HCT116 (cell line): ENCODE measurements at regions not wholly inside any gene's neighbourhood (a gene's known extent, or its start where the extent isn't known, plus 50 kb on each side); places are given as distances from the start of the nearest gene placed in this dataset.

Source experiments
- ATAC-seq: fragments of 200-7000 bp; cut with Tn5 transposase; 2 replicates; pipeline ENCODE4 v1.9.1; 2020; ENCODE audit warnings: mild to moderate bottlenecking, moderate library complexity
- BruUV-seq: library from RNA; stranded (reverse); fragments of 400-500 nt; replicated peaks from 2 replicates; lab custom pipeline; 2021; lab: Mats Ljungman, UMichigan
- CTCF ChIA-PET: fragments of 300-600 bp; sonication (Branson Sonifier 250); formaldehyde crosslinking; loops from one replicate; lab custom pipeline; 2021; ENCODE audit warnings: antibody characterized with exemption; lab: Charles Lee
- POLR2A ChIA-PET: fragments of 300-600, 350-600 bp; sonication (Branson Sonifier 250); formaldehyde crosslinking; loops from one replicate; lab custom pipeline; 2021; ENCODE audit warnings: antibody characterized with exemption; lab: Charles Lee
- RAD21 ChIA-PET, 2 experiments: fragments of 300-600 bp; sonication (Branson Sonifier 250); formaldehyde crosslinking; loops; one replicate each; lab custom pipeline; 2023; ENCODE audit warnings: low total read pairs in 2 of 2; ENCODE audit not compliant: uncharacterized antibody in 2 of 2, unreplicated experiment in 2 of 2, low non-redundant PET in 1 of 2; lab: Charles Lee
- DNase-seq: peaks from one replicate; pipeline ENCODE4 v3.0.0-alpha.2; 2010; ENCODE audit warnings: low read depth, low spot score
- H2AFZ ChIP-seq: fragments of 200-600 bp; shearing (Covaris generic), sonication (generic); 2 replicates; pipeline ENCODE4 v1.6.1; 2017; ENCODE audit warnings: low read depth, mixed run types, mixed read lengths, antibody characterized with exemption, low read length; ENCODE audit not compliant: poor library complexity, severe bottlenecking
- H3K27ac ChIP-seq: 2 replicates; pipeline ENCODE4 v1.5.1; 2012; ENCODE audit warnings: low read depth, low read length
- H3K27me3 ChIP-seq: fragments of 200-600 bp; sonication (generic); 2 replicates; pipeline ENCODE4 v1.6.1; 2016; ENCODE audit warnings: mixed run types, low read length, mixed read lengths; ENCODE audit not compliant: insufficient read depth
- H3K36me3 ChIP-seq, 2 experiments: fragments of 200-500 bp in 1 of 2; fragments of 200-600 bp in 1 of 2; sonication (Bioruptor generic) in 1 of 2; sonication (generic) in 1 of 2; 2 replicates each; pipeline versions ENCODE4 v1.5.1 to v1.6.1; 2014 to 2016; ENCODE audit warnings: low read length in 2 of 2, inconsistent platforms in 1 of 2, mixed read lengths in 1 of 2, mixed run types in 1 of 2; ENCODE audit not compliant: insufficient read depth in 2 of 2, control insufficient read depth in 1 of 2
- H3K4me1 ChIP-seq, 2 experiments: fragments of 200-600 bp in 1 of 2; sonication (generic) in 1 of 2; 2 replicates each; pipeline versions ENCODE4 v1.5.1 to v1.6.1; 2012 to 2017; ENCODE audit warnings: low read length in 2 of 2, inconsistent platforms in 1 of 2, mild to moderate bottlenecking in 1 of 2, mixed read lengths in 1 of 2, mixed run types in 1 of 2, moderate library complexity in 1 of 2; ENCODE audit not compliant: insufficient read depth in 2 of 2, control insufficient read depth in 1 of 2
- H3K4me2 ChIP-seq: fragments of 200-600 bp; sonication (generic); 2 replicates; pipeline ENCODE4 v1.6.1; 2017; ENCODE audit warnings: mixed run types, low read length, mixed read lengths
- H3K4me3 ChIP-seq, 2 experiments: fragments of 200-600 bp in 1 of 2; sonication (generic) in 1 of 2; replicated peaks in 1 of 2; 2 replicates each; pipeline ENCODE4 v1.5.1; 2011 to 2016; ENCODE audit warnings: low read length in 2 of 2, control low read depth in 1 of 2, low read depth in 1 of 2, mild to moderate bottlenecking in 1 of 2, mixed read lengths in 1 of 2, mixed run types in 1 of 2
- H3K79me2 ChIP-seq: fragments of 200-600 bp; sonication (generic); 2 replicates; pipeline ENCODE4 v1.6.1; 2017; ENCODE audit warnings: mild to moderate bottlenecking, mixed run types, low read length, moderate library complexity, mixed read lengths; ENCODE audit not compliant: insufficient read depth
- H3K9ac ChIP-seq: fragments of 200-600 bp; sonication (generic); 2 replicates; pipeline ENCODE4 v1.6.1; 2016; ENCODE audit warnings: low read length, mixed read lengths
- H3K9me2 ChIP-seq: fragments of 200-600 bp; sonication (generic), shearing (Covaris generic); 2 replicates; pipeline ENCODE4 v1.6.1; 2017; ENCODE audit warnings: mixed run types, mild to moderate bottlenecking, moderate library complexity; ENCODE audit not compliant: insufficient read depth
- H3K9me3 ChIP-seq, 2 experiments: fragments of 200-500 bp in 1 of 2; fragments of 200-600 bp in 1 of 2; sonication (Bioruptor generic) in 1 of 2; sonication (generic) in 1 of 2; 2 replicates each; pipeline ENCODE4 v1.6.1; 2014 to 2017; ENCODE audit warnings: low read length in 2 of 2, mixed read lengths in 2 of 2, inconsistent platforms in 1 of 2, low read depth in 1 of 2, mild to moderate bottlenecking in 1 of 2, mixed run types in 1 of 2, moderate library complexity in 1 of 2; ENCODE audit not compliant: control insufficient read depth in 1 of 2, insufficient read depth in 1 of 2
- H4K20me1 ChIP-seq: fragments of 200-600 bp; sonication (generic), shearing (Covaris generic); 2 replicates; pipeline ENCODE4 v1.6.1; 2017; ENCODE audit warnings: mixed run types, mild to moderate bottlenecking, moderate library complexity; ENCODE audit not compliant: insufficient read depth
- CBX3 ChIP-seq: IDR thresholded peaks from 2 replicates; pipeline ENCODE4 v1.6.1; 2012; ENCODE audit warnings: low read depth
- CEBPB ChIP-seq: IDR thresholded peaks from 2 replicates; pipeline ENCODE4 v1.6.1; 2012; ENCODE audit warnings: low read depth
- EGR1 ChIP-seq: IDR thresholded peaks from 2 replicates; pipeline ENCODE4 v1.6.1; 2012; ENCODE audit warnings: low read depth
- ELF1 ChIP-seq: IDR thresholded peaks from 2 replicates; pipeline ENCODE4 v1.6.1; 2012; ENCODE audit warnings: low read depth, borderline replicate concordance
- EZH2 ChIP-seq: fragments of 200-600 bp; sonication (generic); IDR thresholded peaks from 2 replicates; pipeline ENCODE4 v1.6.1; 2017; ENCODE audit warnings: antibody characterized with exemption, mixed run types
- EZH2phosphoT487 ChIP-seq: fragments of 200-600 bp; IDR thresholded peaks from 2 replicates; pipeline ENCODE4 v1.6.1; 2018; ENCODE audit warnings: antibody characterized with exemption, borderline replicate concordance
- JUND ChIP-seq: IDR thresholded peaks from 2 replicates; pipeline ENCODE4 v1.6.1; 2012
- POLR2AphosphoS5 ChIP-seq: IDR thresholded peaks from 2 replicates; pipeline ENCODE4 v1.6.1; 2011; ENCODE audit warnings: mild to moderate bottlenecking, low read depth, low read length, moderate library complexity
- SIN3A ChIP-seq: IDR thresholded peaks from 2 replicates; pipeline ENCODE4 v1.6.1; 2012; ENCODE audit warnings: low read depth
- SP1 ChIP-seq: IDR thresholded peaks from 2 replicates; pipeline ENCODE4 v1.6.1; 2012; ENCODE audit warnings: low read depth
- SRF ChIP-seq: IDR thresholded peaks from 2 replicates; pipeline ENCODE4 v1.6.1; 2012; ENCODE audit warnings: low read depth
- ZFX ChIP-seq: fragments of 450-650 bp; IDR thresholded peaks from 2 replicates; pipeline ENCODE4 v1.6.1; 2017
- ZNF274 ChIP-seq: fragments of 200-500 bp; sonication (Bioruptor generic); IDR thresholded peaks from 2 replicates; pipeline ENCODE4 v1.6.1; 2014; ENCODE audit warnings: mild to moderate bottlenecking, low read depth, low read length, inconsistent platforms
- intact Hi-C: fragments of 100-400 bp; cut with micrococcal nuclease; formaldehyde crosslinking; loops from 2 replicates; pipeline ENCODE4 v1.10.0; 2022
- TF ChIP-seq, protein P1 (sequence below): IDR thresholded peaks from 2 replicates; pipeline ENCODE4 v1.6.1; 2012
- TF ChIP-seq, protein P2 (sequence below): IDR thresholded peaks from 2 replicates; pipeline ENCODE4 v1.6.1; 2011; ENCODE audit warnings: mild to moderate bottlenecking, low read length, moderate library complexity; ENCODE audit not compliant: insufficient replicate concordance; ENCODE audit errors: extremely low read depth
- TF ChIP-seq, protein P3 (sequence below), 3 experiments: fragments of 200-600 bp in 1 of 3; sonication (generic) in 1 of 3; IDR thresholded peaks in 2 of 3; conservative IDR thresholded peaks in 1 of 3; 2 replicates each; pipeline ENCODE4 v1.5.1; 2012 to 2017; ENCODE audit warnings: low read depth in 2 of 3, low read length in 2 of 3, antibody characterized with exemption in 1 of 3, borderline replicate concordance in 1 of 3, control low read depth in 1 of 3, mild to moderate bottlenecking in 1 of 3, mixed read lengths in 1 of 3, mixed run types in 1 of 3, moderate library complexity in 1 of 3; ENCODE audit not compliant: insufficient read depth in 1 of 3
- TF ChIP-seq, protein P4 (sequence below): IDR thresholded peaks from 2 replicates; pipeline ENCODE4 v1.6.1; 2012; ENCODE audit warnings: low read depth
- TF ChIP-seq, protein P5 (sequence below): IDR thresholded peaks from 2 replicates; pipeline ENCODE4 v1.6.1; 2012

DNA sequence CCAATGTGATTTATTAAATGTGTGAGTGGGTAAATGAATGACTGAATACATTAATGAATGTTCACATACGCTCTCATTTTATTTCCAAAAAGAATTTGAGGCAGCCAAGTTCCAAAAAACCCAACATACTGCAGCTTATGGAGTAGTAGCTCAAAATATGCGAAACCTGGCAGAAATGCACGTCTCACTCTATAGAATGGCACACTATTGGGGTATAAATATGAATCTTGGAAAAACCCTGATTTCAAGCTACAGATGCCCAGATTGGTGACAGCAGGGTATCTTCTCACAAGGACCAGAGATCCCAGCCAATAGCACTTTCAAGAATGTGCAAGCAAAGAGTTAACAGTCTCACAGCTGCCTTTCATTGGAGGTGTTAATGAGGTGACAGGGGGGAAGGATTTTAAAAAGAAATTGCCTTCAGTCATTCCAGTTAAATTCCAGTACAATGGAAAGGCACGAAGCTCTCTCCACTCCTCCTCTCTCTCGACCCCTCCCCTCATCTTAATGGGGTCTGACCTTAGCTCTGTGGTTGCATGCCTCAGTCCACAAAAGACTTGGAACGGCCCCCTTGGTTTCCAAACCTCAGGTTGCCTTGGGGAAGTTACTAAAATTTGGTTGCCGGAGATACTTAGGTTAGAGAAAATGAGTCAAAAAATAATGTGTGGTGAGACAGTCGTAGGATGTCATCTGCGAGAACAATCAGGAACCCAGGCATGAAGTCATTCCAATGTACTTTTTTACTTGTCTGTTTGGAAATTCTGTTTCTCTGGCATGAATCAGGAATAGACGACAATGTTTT lies 307.4 kb downstream of the NFIB start:
- Histone ChIP-seq H3K9me2 (no peaks in the 10 kb centered on the region), H3K4me3 (no peak overlapping the region), H3K9ac (no peak overlapping the region), H3K27me3 (no peaks in the 10 kb centered on the region), H3K4me1 (no peaks in the 10 kb centered on the region), H3K36me3 (no peaks in the 10 kb centered on the region), H2AFZ (no peak overlapping the region), H4K20me1 (no peaks in the 10 kb centered on the region), H3K9me3 (peaks cover 0 to 3% of the 10 kb centered on the region in 2 experiments; a peak in 1 of 4 replicates), H3K4me2 (no peak overlapping the region), H3K79me2 (no peaks in the 10 kb centered on the region), H3K27ac (no peak overlapping the region)
- DNase-seq, result no peak
- ChIA-PET CTCF (no interaction called here), RAD21 (no interaction called here), POLR2A (no interaction called here)
- intact Hi-C loops, result no loop called here
- no TSS peak for BruUV-seq
- ATAC-seq, result no peak
- TF ChIP-seq SIN3A (no peak), CBX3 (no peak), EZH2 (no peak), SRF (no peak), SP1 (no peak), EGR1 (no peak), EZH2phosphoT487 (no peak), ZFX (no peak), JUND (no peak), CEBPB (no peak), POLR2AphosphoS5 (no peak), ELF1 (no peak), ZNF274 (no peak)
- TF ChIP-seq, protein P1, sequence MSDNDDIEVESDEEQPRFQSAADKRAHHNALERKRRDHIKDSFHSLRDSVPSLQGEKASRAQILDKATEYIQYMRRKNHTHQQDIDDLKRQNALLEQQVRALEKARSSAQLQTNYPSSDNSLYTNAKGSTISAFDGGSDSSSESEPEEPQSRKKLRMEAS, result no peak
- TF ChIP-seq, protein P2, sequence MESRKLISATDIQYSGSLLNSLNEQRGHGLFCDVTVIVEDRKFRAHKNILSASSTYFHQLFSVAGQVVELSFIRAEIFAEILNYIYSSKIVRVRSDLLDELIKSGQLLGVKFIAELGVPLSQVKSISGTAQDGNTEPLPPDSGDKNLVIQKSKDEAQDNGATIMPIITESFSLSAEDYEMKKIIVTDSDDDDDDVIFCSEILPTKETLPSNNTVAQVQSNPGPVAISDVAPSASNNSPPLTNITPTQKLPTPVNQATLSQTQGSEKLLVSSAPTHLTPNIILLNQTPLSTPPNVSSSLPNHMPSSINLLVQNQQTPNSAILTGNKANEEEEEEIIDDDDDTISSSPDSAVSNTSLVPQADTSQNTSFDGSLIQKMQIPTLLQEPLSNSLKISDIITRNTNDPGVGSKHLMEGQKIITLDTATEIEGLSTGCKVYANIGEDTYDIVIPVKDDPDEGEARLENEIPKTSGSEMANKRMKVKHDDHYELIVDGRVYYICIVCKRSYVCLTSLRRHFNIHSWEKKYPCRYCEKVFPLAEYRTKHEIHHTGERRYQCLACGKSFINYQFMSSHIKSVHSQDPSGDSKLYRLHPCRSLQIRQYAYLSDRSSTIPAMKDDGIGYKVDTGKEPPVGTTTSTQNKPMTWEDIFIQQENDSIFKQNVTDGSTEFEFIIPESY, result no peak
- TF ChIP-seq, protein P3, sequence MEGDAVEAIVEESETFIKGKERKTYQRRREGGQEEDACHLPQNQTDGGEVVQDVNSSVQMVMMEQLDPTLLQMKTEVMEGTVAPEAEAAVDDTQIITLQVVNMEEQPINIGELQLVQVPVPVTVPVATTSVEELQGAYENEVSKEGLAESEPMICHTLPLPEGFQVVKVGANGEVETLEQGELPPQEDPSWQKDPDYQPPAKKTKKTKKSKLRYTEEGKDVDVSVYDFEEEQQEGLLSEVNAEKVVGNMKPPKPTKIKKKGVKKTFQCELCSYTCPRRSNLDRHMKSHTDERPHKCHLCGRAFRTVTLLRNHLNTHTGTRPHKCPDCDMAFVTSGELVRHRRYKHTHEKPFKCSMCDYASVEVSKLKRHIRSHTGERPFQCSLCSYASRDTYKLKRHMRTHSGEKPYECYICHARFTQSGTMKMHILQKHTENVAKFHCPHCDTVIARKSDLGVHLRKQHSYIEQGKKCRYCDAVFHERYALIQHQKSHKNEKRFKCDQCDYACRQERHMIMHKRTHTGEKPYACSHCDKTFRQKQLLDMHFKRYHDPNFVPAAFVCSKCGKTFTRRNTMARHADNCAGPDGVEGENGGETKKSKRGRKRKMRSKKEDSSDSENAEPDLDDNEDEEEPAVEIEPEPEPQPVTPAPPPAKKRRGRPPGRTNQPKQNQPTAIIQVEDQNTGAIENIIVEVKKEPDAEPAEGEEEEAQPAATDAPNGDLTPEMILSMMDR (IDR thresholded peaks at IDR 0.05 in 2 of 3, conservative IDR thresholded peaks at IDR 0.05 in 1 of 3; ENCODE audit: borderline replicate concordance in 1 of 3, insufficient read depth in 1 of 3, low read depth in 2 of 3, low read length in 2 of 3), result no peak
- TF ChIP-seq, protein P4, sequence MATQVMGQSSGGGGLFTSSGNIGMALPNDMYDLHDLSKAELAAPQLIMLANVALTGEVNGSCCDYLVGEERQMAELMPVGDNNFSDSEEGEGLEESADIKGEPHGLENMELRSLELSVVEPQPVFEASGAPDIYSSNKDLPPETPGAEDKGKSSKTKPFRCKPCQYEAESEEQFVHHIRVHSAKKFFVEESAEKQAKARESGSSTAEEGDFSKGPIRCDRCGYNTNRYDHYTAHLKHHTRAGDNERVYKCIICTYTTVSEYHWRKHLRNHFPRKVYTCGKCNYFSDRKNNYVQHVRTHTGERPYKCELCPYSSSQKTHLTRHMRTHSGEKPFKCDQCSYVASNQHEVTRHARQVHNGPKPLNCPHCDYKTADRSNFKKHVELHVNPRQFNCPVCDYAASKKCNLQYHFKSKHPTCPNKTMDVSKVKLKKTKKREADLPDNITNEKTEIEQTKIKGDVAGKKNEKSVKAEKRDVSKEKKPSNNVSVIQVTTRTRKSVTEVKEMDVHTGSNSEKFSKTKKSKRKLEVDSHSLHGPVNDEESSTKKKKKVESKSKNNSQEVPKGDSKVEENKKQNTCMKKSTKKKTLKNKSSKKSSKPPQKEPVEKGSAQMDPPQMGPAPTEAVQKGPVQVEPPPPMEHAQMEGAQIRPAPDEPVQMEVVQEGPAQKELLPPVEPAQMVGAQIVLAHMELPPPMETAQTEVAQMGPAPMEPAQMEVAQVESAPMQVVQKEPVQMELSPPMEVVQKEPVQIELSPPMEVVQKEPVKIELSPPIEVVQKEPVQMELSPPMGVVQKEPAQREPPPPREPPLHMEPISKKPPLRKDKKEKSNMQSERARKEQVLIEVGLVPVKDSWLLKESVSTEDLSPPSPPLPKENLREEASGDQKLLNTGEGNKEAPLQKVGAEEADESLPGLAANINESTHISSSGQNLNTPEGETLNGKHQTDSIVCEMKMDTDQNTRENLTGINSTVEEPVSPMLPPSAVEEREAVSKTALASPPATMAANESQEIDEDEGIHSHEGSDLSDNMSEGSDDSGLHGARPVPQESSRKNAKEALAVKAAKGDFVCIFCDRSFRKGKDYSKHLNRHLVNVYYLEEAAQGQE, result no peak
- TF ChIP-seq, protein P5, sequence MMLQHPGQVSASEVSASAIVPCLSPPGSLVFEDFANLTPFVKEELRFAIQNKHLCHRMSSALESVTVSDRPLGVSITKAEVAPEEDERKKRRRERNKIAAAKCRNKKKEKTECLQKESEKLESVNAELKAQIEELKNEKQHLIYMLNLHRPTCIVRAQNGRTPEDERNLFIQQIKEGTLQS, result no peak
